ENCODE measurements at regions not wholly inside any gene's neighbourhood (a gene's known extent, or its start where the extent isn't known, plus 50 kb on each side); places are given as distances from the start of the nearest gene placed in this dataset.

GRCh38 chr20:51335329-51335841 lies 207.1 kb downstream of the NFATC2 start:
- DNase-seq = no peak

- DNase-seq = no peak
Observed at GRCh38 chr20:51334609-51335008, 207.9 kb downstream of the NFATC2 start.

GRCh38 chr20:51333971-51334370 lies 208.5 kb downstream of the NFATC2 start:
- no peak for DNase-seq

GRCh38 chr20:51333446-51333845 lies 209.1 kb downstream of the NFATC2 start:
- no peak for DNase-seq

- no peak for DNase-seq
Observed at GRCh38 chr20:51331481-51331880, 211.0 kb downstream of the NFATC2 start.

GRCh38 chr20:51329845-51330244 lies 212.7 kb downstream of the NFATC2 start:
- DNase-seq = no peak

- DNase-seq = no peak
Observed at GRCh38 chr20:51327251-51327841, 215.2 kb downstream of the NFATC2 start.

- no peak for DNase-seq
Observed at GRCh38 chr20:51326201-51326819, 216.2 kb downstream of the NFATC2 start.

- DNase-seq = no peak
Observed at GRCh38 chr20:51322164-51322707, 220.3 kb downstream of the NFATC2 start.

- DNase-seq = no peak
Observed at GRCh38 chr20:51321343-51322163, 221.0 kb downstream of the NFATC2 start.

GRCh38 chr20:51319522-51319921 lies 223.0 kb downstream of the NFATC2 start:
- no peak for DNase-seq

GRCh38 chr20:51318058-51318949 lies 224.2 kb downstream of the NFATC2 start:
- no peak for DNase-seq

GRCh38 chr20:51315390-51315789 lies 227.1 kb downstream of the NFATC2 start:
- DNase-seq = no peak

- DNase-seq = no peak
Observed at GRCh38 chr20:51313358-51313827, 229.1 kb downstream of the NFATC2 start.

- no peak for DNase-seq
Observed at GRCh38 chr20:51312480-51312783, 230.1 kb downstream of the NFATC2 start.

- DNase-seq = no peak
Observed at GRCh38 chr20:51311636-51312479, 230.7 kb downstream of the NFATC2 start.

GRCh38 chr20:51310216-51310615 lies 232.3 kb downstream of the NFATC2 start:
- no peak for DNase-seq

GRCh38 chr20:51309128-51309527 lies 233.4 kb downstream of the NFATC2 start:
- no peak for DNase-seq

- DNase-seq = peak in 1 of 2 experiments; percentile 51
Observed at GRCh38 chr20:51306521-51307358, 235.8 kb downstream of the NFATC2 start.

- no peak for DNase-seq
Observed at GRCh38 chr20:51306081-51306480, 236.4 kb downstream of the NFATC2 start.
